NOMO-1 treated with DMSO at 0.1 percent for 48 hours (cell line): ENCODE measurements at regions not wholly inside any gene's neighbourhood (a gene's known extent, or its start where the extent isn't known, plus 50 kb on each side); places are given as distances from the start of the nearest gene placed in this dataset.
A peak's percentile ranks its signal among the peaks of the same experiment; 100 is the strongest.
"Not testable (repeated sequence)": the region's sequence is repeated elsewhere in the genome, so short reads cannot be mapped to it uniquely, and the experiment has no call there.

Experiments
- DNase-seq: peaks from one replicate; lab custom pipeline; 2025; ENCODE audit not compliant: unreplicated experiment; lab: John Stamatoyannopoulos, UW

- DNase-seq, result not testable (repeated sequence)
These were observed 369.5 kb downstream of the MAT2B start for GRCh38 chr5:163874912-163875311.

DNA sequence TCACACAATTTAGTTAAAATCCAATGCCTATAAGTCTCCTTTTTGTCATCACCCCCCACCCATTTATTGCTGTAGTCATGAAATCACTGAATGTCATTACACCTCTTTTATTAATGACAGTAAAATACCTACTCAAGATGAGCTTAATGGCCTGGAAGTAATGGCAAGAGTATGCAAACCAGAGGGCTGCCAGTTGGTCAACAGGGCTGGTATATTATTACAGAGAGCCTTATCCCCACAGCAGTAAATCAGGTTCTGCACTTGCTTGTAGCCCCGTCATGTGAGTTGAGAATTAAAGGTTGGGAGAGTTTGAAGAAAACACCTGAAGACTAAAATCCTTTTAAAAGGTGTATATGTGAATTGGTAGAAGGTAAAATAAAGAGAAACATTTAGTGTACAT, 372.4 kb downstream of the MAT2B start:
- DNase-seq, result no peak

- DNase-seq, result no peak
These were observed 373.1 kb downstream of the MAT2B start for GRCh38 chr5:163878490-163878889.

DNA sequence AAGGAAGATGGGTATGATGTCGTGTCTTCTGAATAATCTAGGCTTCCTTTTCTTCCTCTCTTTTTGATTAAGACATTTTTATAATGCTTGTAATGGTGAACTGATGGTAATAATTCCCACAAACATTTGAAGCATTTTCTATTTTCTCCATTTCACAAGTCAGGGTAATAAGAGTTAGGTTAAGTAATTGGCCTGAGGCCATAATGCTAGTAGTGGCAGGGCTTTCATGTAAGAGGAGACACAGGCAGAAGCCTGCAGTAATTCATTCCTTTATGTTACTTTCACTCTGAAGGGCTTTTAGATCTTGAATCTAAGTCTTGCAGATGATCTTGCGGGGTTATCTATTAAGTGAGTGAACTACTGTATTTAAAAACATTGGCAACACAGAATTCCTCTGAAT, 374.9 kb downstream of the MAT2B start:
- no peak for DNase-seq

DNA sequence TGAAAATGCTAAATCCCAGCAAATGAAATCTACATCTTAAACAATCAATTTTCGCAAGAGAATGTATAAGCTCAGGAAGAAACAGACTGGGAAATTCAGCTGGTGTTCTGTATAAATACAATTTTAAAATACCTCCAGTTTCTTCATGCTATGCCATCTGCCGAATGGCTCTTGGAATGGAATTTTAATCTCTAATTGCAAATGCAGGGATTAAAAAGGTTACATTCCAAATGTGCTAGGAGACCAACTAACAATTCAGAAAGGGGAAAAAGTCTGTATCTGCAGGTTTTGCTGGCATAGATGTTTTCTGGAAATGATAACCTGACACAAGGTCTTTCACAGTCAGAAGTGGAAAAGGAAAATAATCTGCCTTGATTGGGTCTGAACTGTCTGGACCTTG, 379.7 kb downstream of the MAT2B start:
- DNase-seq, result no peak

GRCh38 chr5:163887854-163888253, 382.4 kb downstream of the MAT2B start:
- no peak for DNase-seq

DNA sequence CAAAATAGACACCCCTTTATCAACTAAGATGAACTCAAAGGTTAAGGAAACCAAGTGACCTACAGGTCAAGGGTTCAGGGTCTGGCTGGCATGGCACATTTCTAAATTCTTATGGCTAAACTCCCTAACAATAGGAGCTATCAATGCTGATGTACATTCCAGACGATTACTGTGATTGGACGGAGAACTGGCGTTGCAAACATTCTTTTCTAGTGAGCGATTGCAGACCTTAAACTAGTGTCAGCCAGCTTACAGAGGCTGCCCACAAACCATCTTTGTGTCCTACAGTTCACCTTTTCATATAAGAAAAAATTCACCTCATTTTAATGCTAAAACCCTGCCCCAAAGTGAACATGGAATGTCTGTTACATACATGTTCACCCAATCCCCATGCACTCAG, 382.9 kb downstream of the MAT2B start:
- no peak for DNase-seq

DNA sequence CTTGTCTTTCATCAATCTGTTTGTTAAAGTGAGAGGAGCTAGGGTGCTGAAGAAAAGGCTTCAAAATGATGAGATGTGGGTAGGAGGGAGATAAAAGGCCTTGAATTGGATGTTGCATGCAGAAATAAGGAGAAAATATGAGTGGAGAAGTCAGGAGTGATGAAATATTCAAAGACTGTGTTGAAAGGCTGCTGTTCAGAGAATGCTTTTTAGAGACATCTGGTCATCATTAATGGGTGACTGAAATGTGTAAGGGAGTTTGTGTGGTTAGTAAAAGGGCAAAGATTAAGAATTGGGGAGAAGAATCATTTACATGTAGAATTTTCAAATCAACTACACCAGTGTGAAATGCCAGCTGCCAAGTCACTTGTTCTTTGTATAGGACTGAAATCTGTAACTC, 383.9 kb downstream of the MAT2B start:
- DNase-seq, result peak; percentile 72

DNA sequence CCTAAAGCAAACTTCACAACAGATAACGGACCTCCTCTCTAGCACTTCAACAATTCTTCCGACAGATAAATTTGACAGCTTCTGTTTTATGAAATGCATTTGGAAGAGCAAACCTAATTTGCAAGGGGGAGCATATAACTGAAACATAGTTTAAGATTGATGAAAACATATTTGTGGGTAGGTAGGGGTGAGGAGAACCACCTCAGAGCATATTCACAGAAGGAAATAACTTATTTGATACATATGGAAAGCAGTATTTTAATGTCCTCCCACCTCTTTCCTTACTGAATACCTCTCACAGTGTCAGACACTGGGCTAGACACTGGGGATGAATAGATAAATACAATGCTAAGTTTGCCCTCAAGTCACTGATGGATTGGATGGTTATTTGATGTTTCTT, 384.8 kb downstream of the MAT2B start:
- DNase-seq, result no peak

- peak; percentile 6 for DNase-seq
These were observed 387.9 kb downstream of the MAT2B start for GRCh38 chr5:163893281-163893680.

DNA sequence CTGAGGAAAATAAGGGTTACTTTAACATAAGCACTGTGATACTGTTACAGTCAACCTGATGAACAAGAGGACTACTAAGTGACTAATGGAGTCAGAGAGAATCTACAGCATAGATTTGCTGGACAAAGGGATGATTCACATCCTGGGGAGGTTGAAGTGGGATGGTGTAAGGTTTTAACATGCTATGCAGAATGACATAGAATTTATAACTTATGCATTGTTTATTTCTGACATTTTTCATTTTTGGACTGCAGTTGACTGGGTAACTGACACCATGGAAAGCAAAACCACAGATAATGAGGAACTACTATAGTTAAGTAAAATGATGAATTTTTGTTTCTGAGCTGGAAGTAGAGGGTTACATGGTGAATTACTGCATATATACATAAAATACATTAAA, 389.2 kb downstream of the MAT2B start:
- DNase-seq, result peak; percentile 81

DNA sequence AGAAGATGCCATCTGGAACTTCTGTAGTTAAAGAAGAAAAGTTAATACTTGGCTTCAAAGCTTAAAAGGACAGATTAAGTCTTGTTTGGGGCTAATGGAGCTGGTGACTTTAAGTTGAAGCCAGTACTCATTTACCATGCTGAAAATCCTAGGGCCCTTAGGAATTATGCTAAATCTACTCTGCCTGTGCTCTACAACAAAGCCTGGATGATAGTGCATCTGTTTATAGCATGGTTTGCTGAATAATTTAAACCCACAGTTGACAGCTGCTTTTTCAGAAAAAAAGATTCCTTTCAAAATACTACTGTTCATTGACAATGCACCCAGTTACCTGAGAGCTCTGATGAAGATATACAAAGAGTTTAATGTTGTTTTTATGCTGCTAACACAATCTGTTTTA, 393.5 kb downstream of the MAT2B start:
- DNase-seq, result no peak

DNA sequence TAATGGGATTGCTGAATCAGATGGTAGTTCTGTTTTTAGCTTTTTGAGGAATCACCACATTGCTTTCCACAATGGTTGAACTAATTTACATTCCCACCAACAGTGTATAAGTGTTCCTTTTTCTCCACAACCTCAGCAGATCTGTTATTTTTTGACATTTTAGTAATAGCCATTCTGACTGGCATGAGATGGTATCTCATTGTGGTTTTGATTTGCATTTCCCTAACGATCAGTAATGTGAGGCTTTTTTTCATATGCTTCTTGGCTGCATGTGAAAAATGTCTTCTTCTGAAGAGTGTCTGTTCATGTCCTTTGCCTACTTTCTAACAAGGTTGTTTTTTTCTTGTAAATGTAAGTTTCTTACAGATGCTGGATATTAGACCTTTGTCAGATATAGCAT, 402.4 kb downstream of the MAT2B start:
- not testable (repeated sequence) for DNase-seq

GRCh38 chr5:163908253-163908652, 402.8 kb downstream of the MAT2B start:
- peak; percentile 49 for DNase-seq

GRCh38 chr5:163910226-163910625, 404.8 kb downstream of the MAT2B start:
- no peak for DNase-seq

- DNase-seq, result no peak
These were observed 406.6 kb downstream of the MAT2B start for GRCh38 chr5:163912046-163912445.

GRCh38 chr5:163913548-163913947, 408.1 kb downstream of the MAT2B start:
- DNase-seq, result peak; percentile 26

DNA sequence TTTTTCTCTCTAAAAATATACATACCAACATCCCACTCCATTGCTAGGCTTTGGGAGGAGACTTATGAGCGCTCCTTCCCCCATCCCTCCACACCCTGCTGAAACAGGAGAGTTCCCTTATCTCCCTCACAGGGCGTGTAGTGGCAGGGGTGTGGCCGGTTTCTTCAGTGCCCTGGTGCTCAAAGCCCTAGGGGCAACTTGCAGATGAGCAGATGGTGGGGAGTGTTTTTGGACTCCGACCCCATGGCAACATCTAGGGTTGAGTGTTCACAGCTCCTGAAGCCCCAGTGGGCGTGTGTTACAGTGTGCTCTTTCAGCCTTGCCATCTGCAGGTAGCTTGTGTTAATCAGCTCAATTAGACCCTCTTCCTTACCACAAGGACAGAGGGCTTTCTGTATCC, 409.5 kb downstream of the MAT2B start:
- DNase-seq, result peak; percentile 59

- DNase-seq, result peak; percentile 96
These were observed 410.1 kb downstream of the MAT2B start for GRCh38 chr5:163915481-163915961.

DNA sequence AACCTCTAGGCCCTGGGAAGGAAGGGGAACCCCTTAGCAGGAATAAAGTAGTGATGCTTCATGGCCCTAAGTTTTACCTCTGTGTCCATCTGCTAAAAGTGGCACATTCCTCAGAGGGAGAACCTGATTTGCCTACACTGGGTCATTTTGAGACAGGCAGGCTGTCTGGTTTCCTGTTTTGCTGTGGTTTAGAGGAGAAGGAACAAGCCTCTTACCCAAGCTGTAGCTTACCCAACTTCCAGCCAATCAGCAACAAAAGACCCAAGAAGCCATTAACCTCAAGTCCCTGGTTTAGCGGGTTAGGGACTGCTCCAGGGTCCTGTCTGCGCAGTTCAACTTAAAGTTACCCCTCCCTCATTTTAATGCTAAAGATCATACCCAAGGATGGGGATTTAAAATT, 411.0 kb downstream of the MAT2B start:
- DNase-seq, result peak; percentile 96

DNA sequence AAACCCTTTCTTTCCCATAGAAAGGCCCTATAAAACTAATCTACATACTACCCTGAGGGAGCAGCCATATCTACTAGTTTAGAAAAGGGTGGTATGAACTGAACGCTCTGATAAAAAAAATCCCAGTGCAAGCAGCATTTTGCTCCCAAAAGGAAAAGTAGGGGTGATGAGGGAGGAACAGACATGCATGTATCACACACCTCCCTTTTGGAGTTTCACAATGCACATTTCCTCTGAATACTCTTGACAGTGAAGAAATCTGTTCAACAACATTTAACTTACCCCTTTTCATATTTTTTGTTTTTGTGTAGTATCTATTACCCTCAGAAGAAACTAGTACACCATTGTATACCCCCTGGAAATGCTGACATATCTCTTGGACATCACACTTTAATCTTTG, 411.4 kb downstream of the MAT2B start:
- DNase-seq, result peak; percentile 63

GRCh38 chr5:163917747-163918146, 412.3 kb downstream of the MAT2B start:
- peak; percentile 39 for DNase-seq

- DNase-seq, result not testable (repeated sequence)
These were observed 429.6 kb downstream of the MAT2B start for GRCh38 chr5:163934990-163935389.

DNA sequence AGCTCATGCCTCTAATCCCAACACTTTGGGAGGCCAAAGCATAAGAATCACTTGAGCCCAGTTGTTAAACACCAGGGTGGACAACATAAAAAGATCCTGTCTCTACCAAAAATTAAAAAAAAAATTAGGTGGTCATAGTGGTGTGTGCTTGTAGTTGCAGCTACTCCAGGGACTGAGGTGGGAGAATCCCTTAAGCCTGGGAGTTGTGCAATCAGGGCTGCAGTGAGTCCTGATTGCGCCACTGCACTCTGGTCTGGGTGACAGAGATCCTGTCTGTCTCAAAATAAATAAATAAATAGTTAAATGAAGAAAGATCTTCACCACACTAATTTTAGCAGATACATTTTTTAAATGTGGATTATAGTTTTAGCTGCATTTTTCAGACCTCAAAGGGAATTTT, 433.2 kb downstream of the MAT2B start:
- DNase-seq, result no peak
